ENCODE measurements at regions not wholly inside any gene's neighbourhood (a gene's known extent, or its start where the extent isn't known, plus 50 kb on each side); places are given as distances from the start of the nearest gene placed in this dataset.
"Not testable (repeated sequence)": the region's sequence is repeated elsewhere in the genome, so short reads cannot be mapped to it uniquely, and the experiment has no call there.

DNA sequence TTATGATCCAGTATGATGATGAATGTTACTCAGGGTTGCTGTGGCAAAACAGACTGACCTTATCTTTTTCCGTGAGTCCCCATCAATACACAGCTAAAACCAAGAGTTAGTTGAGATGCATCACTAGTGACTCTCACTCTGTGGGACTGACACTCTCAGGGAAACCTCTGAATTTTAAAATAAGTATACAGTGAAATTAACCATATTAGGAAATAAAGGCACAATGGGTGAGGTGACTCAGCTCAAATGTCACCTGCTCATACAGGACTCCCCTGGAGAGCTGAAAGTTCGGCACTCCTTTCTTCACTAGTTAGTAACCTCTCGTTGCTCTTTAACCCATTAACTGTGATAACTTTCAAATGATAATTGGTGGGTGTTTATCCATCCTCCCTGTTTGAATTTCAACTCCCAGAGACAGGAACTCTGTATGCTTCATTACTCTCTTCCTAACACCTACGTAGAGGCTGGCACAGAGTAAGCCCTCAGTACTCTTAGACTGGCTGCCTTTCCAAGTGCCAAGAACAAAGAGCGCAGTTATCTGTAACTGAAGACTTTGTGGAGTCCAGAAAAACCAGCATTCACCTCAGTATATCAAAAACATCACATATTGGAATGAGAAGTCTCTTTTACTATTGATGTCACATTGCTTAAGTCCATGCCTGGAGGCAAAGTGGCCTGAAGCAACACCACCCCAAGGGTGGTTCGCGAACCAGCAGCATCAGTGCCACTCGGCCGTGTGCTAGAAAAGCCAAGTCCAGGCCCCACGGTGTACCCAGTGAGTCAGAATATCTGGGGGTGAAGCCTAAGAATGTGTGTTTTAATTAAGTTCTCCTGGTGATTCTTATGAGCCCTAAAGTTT lies 91.1 kb downstream of the NIBAN1 start:
- no peak for FAIRE-seq

DNA sequence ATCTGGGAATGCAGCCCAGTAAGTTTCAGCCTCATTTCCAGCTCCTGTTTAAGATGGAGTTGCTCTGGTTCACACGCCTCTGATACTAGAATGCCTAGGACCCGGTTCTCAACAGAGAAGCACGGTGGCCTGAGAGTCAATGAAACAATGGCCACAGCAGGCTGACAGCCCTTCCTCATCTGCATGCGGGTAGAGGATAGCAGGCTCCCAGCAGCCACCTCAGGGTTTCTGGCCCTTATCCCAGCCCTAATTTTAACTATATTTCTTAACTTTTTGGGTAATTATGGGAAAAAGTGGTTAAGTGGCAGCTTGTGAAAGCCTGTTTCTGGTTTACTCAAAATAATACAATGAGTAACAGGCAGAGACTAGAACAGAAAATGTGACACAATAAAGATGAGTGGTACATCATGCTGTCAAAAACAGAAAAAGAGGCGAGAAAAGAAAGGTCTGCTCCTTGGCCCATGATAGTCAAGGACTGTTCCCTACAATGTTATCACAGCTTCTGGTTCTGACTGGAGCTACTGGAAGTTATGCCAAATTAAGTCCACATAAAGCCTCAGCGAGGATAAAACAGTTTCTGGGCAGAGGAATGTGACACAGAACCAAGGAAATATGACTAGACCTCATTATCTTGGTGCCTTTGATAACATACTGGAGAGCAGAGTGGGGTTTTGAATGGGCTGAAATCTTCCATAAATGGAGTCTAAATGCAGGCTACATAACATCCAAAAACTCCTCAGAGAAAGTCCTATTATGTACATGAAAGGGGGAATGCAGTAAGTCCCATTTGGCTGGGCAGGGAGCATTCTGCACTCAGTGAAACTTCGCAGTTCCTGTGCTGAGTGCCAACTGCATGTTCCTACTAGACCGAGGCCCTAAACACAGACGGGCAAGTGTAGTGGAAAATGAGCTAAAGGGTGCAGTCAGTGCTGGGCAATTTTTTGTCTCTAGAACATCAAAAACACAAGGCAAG lies 92.1 kb downstream of the NIBAN1 start:
- FAIRE-seq = no peak

DNA sequence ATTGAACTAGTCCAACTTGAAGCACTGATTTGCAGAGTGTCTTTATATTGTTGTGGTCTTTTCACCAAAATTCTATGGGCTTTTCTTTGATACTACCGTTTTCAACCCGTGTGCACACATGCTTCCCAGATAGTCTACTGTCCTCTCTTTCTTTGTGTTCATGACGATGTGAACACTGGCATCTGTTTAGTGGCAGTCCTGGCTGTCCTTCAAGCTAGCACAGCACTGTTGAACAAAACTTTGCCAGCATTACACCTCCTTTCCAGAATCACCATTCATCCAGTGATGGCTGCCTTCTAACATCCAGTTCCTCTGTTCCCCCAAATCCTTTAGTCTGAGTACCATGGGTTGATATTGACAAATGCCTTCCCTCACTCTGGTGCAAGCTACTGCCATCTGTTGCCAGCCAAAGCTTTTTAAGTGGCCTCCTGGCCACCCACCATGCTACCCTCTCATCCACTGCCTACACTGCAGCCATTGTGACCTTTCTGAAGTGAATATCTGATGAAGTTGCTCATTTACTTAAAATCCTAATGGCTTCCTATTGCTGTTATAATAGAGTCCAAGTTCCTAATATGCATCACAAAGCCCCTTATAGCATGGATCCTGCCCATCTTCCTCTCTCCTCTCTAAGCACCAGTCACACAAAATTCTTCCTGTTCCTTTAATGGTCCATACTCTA lies 94.3 kb downstream of the NIBAN1 start:
- no peak for FAIRE-seq

DNA sequence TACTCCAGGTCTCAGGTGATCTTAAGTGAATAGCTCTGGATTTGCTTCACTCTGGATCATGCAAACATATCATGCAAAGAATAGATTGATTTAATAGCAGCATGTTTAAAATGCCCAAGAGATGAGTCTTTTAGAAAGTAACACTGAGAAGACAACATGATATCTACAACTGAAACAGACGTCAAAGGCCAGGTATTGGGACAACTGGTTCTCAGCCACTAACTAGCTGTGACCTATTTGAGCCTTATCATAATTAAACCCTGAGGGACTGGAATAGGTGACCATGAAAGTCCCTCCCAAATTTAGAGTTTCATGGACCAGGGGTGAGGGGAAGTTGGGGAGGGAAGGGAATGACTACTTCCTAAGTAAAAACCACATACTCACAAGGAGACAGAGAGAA lies 95.7 kb downstream of the NIBAN1 start:
- no peak for FAIRE-seq

DNA sequence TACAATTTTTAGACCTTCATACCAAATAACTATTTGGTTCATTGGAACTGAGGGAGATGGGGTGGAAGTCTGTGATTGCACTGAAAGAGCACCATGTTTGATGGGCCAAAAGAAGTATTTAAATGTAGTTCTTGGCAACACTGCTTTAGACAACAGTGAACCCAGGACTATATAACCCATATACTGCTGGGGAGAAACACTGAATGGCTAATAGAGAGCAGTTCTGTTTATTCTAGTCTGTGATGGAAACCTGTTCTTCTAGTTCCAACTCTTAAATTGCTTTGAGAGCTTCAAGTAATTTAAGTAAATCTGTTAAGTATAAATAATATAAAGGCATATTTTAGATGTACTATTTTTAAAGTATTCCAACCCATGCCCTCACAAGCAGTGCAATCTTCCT lies 96.3 kb downstream of the NIBAN1 start:
- FAIRE-seq = no peak

DNA sequence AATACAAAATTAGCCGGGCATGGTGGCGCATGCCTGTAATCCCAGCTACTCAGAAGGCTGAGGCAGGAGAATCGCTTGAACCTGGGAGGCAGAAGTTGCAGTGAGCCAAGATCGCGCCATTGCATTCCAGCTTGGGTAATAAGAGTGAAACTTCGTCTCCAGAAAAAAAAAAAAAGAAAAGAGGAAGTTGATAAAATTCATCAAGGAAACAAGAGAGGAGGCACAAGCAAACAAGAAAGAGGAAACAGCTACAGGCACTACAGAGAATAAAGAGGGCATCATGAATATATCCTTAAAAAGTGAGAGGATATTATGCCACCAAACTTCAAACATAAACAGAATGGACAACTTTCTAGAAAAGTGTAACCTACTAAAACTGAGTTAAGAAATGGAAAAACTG lies 98.3 kb downstream of the NIBAN1 start:
- FAIRE-seq = not testable (repeated sequence)

DNA sequence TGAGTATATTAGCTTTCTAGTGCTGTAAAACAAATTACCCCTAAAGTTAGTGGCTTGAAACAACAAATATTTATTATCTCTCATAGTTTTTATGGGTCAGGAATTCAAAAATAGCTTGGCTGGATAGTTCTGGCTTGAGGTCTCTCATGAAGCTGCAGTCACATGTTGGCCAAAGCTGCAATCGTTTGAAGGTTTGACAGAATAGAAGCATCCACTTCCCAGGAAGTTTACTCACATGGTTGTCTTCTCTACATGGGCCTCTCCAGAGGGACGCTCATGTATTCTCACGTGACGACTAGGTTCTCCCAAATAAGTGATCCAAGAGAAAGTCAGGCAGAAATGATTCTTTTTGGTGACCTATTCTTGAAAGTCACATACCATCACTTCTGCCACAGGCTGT lies 99.1 kb downstream of the NIBAN1 start:
- no peak for FAIRE-seq

DNA sequence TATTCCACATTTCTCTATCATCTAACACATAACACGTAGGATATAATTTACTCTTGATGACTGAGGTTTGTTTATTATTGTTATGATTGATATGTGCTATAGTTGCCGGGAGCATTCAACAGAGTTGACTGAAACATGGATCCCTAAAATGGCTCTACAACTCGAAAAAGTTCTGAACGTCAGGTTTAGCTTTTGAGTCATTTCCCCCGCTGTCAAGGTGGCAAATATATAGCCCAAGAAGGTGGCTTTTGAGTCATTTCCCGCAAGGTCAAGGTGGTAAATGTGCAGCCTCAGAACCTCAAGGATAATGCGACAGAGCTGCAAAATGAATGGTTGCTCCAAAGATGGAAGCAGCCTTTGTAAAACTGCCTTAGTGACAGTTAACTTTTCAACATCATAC lies 104.0 kb downstream of the NIBAN1 start:
- no peak for FAIRE-seq

DNA sequence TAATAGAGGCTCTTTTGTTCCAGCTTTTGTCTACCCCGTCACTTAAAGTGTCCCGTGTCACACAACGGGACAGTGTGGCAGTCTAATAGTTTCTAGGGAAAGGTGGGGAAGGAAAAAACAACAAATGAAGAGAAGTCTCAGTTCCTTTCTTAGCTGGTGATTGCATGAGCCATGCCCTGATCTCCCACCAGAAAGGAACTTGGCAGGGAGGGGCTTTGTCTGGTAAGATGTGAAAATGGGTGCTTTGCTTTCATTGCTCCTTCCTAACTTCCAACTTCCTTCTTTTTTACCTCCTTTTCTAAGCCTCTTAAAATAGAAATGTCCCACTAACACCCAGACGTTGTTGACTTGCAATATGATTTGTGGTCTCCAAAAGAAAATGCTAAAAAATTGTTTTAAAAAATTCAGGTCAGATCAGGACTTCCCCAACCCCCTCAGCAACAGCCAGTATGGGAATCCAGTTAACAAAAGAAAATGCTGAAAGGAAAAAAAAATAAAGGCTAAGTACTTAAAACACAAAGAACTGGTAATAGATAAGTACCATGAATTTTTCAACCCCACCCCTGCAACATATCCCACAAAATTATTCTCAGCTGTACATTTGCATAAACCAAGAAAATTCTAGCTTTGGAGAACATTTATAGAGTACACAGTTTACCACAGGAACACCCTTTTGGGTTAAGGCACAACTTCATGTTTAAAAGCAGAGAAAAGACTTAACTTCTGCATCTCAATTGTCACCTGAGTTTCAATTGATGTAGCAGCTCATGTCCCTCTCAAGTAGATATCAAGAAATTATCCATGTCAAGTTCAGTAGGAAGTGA lies 106.2 kb downstream of the NIBAN1 start:
- FAIRE-seq = no peak

DNA sequence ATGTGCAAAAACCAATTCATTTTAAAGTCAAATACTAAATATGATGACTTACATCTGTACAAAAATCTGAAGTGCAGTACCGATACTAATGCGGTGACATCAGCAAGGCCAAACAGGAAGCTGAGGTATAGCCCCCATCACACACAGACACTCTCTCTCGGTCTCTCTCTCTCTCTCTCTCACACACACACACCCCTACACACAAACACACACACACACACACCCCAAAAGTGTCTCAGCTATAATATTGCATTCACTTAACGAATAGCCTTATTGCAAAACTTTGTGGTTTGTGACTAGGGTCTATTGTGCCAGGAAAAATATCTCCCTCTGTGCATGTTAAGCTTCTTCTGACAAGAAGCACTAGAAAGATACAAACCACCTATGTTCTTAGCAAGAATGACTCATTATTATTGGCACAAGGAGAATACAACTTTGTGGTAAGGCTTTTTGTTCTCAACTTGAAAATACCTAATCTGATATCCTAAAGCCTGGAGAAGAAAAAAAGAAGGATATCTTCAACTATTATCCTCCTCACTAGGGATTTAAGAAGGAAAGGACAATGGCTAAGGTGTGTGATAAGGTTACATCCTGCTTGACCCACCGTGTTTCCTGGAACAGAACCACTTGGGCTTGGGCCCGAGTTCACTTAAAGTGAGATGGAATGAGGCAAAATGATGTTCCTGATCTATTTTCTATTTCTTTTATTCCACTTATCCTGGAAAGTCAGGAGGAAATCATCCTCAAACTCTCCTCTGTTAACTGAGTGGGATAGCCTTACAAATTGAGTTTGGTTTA lies 107.1 kb downstream of the NIBAN1 start:
- no peak for FAIRE-seq

DNA sequence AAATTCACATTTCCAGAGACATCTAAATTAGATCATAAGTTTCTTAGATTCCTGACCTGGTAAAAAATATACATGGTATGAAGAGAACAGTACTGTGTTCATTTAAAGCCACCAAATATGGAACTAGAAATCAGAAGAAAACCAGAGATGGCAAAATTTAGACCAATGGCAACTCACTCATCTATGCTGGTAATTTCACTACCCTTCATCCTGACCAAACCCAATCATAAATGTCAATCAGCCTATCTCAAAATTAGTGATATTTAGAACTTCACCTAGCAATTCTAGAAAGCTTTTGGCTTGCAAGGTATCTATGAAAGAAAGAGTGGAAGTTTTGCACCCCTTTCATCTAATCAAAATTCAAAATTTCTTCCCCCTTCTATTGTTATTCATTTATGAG lies 107.7 kb downstream of the NIBAN1 start:
- FAIRE-seq = no peak

DNA sequence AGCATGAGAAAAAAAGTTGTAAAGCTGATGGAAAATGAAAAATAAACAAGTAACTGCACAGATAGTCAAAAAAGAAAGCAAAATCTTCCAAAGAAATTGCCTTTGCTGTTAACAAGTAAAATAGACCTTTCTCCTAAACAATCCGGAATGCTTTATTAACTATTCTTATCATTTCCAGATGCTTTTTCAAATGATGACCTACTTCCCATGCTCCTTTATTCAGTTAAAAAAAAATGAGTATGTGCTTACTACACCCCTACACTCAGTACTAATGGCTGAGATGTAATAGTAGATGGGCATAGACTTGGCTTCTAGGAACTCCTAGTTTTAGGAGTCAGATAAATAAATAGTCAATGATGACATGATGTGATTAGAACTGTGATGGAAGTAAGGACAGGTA lies 108.5 kb downstream of the NIBAN1 start:
- no peak for FAIRE-seq

DNA sequence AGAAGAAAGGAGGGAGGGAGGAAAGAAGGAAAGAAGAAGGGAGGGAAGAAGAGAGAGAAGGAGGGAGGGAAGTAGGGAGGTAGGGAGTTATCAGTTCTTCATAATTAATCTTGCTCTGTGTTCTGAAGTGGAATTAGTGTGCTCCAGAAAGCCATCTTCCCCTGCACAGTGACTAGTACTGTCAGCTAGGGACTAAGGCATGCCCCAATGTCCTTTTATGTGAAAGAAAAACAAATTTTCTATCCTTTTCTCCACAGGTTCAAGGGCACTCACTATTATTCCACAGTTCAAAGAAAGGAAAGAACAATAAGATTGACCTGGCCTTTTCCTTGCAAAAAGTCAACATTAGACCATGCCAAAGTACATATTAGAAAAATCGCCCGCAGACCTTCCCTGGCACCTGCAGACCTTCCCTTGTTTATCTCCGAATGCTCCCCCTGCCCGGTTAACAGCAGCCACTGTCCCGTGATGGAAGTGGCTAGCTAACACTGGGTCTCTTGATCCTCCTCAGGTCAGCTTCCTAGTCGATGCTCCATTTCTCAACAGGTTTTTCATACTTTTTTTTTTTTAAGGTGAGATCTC lies 107.2 kb upstream of the EDEM3 start:
- no peak for FAIRE-seq

DNA sequence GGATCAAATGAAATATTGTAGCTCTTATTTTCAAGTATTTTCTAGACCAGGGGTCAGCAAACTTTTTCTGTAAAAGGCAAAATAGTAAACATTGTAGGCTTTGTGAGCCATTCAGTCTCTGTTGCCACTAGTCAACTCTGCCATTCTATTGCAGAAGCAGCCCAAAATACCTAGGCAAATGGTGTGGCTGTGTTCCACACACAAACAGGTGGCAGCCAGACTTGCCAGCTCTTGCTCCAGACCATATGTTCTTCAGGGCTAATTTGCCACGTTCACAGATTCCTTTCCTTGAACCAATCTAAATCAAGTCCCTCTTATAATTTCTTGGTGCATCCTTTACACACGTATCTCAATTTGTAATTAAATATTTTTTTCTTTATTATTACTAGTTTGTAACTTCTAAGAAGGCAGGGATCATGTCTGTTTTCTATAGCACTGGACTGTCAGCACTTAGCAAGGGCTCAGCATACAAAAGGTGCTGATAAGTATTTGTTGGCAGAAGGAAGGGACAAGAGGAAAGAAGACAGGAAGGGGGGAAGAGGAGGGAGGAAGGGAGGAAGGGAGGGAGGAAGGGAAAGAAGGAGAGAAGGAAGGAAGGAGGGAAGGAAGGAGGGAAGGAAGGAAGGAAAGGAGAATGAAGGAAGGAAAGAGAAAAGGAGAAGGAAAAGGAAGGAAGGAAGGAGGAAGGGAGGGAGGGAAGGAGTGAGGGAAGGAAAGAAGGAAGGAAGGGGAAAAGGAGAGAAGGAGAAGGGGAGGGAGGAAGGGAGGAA lies 106.5 kb upstream of the EDEM3 start:
- FAIRE-seq = no peak

DNA sequence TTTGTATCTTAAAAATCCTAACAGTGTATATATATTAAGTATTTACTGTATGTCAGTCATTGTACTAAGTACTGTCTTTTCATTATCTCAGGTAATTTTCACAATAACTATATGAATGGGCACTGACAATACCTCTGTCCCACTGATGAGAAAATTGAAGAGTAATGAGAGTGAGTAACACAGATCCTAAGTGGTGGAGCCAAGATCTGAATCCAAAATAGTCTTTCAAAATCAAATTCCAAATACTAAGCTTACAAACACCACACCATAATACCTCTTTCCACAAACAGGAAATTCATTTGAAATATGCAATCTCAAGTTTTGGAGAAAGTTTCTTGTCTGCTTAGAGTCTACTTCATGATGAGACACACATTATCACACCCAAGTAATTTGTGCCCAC lies 105.9 kb upstream of the EDEM3 start:
- no peak for FAIRE-seq

DNA sequence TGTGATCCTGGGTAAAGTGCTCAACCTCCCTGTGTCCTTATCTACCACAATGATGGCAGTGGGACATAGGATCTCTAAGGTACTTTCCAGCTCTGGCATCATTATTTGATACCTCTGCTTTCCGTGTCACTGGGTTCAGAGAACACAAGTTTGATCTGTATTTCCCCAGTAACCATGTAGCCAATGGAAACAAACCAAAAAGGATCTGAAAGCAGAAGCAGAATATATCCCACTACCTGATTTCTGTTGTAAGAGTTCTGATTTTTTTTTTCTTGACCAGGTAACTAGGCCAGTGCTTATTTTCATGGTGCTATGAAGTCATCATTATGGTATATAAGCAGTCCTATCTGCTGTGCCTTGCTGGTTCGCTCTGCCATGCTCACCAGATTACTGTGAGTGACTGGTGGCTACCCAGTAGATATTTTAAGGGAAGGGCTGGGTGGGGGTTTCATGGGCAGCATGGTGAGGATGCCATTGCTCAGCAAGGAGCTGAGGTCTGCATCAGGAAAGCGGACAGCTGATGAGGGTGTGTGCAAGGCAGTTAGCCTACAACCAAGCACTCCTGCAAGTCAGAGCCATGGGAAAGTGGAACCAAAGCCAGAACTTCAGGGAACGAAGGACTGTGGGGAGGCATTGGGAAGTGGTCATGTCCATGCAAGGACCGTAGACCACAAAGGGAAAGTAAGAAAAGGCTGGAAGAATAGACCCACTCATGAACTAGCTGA lies 104.9 kb upstream of the EDEM3 start:
- no peak for FAIRE-seq

DNA sequence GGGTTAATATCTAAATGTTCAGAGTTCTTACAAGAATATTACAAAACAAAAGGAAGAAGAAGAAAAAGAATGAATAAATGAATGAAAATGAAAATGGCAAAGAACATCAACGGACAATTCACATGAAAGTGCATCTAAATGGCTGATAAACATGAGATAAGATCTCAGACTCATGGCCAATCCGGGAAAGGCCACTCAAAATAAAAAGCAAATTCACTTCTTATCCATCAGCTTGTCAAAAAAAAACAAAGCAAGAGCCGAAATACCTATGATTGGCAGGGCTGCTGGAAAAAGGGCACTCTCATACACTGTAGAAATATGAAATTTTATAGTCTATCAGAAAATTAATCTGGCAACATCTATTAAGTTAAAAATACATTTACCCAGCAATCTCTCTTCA lies 103.6 kb upstream of the EDEM3 start:
- no peak for FAIRE-seq

DNA sequence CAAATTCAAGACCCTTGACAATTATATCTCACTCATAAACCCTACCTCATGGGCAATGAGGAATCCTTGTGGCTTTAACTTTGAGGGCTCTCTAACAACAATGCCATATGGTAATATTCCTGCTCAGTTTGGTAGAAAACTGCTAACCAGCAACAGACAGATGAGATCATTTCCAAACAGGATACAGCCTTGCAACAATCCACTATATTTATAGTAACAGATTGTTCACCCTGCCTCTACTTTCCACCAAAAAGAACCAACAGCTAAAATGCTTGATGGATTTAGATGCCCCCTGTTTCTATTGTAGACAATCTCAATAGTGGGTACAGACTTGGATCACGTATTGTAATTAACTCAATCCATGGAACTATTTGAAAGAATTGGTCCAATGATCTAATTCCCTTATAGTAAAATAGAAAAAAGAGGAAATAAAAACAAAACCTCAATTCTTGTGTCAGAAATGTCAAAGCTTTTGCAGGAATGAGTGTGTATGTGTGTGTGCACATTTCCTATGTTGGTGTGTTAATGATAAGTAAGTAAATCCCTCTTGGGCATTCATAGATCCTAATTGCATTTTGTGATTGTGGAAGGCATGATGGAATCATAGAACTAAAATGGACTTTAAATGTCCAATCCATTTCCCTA lies 100.0 kb upstream of the EDEM3 start:
- FAIRE-seq = no peak

DNA sequence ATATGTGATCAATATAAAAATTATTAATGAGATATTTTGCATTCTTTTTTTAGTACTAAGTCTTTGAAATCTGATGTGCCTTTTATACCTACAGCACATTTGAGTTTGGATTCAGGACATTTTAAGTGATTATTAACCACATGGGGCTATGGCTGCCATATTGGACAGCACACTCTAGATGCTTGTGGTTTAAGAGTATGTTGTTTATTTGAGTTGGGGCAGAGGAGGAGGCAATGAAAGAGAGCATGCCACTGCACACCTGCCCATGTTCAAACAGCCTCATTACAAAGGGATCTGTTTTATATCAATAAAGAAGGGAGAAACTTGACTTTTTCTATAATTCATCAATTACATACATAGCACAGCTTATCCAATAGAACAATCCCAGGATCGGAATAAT lies 99.4 kb upstream of the EDEM3 start:
- no peak for FAIRE-seq

Data from A204.1 (cell line).